ENCODE measurements at regions not wholly inside any gene's neighbourhood (a gene's known extent, or its start where the extent isn't known, plus 50 kb on each side); places are given as distances from the start of the nearest gene placed in this dataset.

GRCh38 chr2:107556038-107556627, 270.6 kb upstream of the RGPD4 start:
- ATAC-seq (ENCODE audit: insufficient read depth, low read depth) (no peak), DNase-seq (no peak)
- H2AFZ ChIP-seq (ENCODE audit: low read depth, low read length): no peak overlapping the region
- H3K9me3 ChIP-seq (ENCODE audit: insufficient read depth, low read length, severe bottlenecking): peaks cover 12% of the 10 kb centered on the region
- H4K20me1 ChIP-seq (ENCODE audit: insufficient read depth, low read length): no peaks in the 10 kb centered on the region
- TF ChIP-seq EZH2 (IDR thresholded peaks at IDR 0.05; ENCODE audit: borderline replicate concordance, low read depth, low read length, severe bottlenecking) (no peak), CTCF (IDR thresholded peaks at IDR 0.05; ENCODE audit: borderline replicate concordance, extremely low read depth, low read length, poor library complexity, severe bottlenecking) (no peak)
- no peaks in the 10 kb centered on the region for H3K36me3 ChIP-seq (ENCODE audit: insufficient read depth, low read length)
- no peaks in the 10 kb centered on the region for H3K79me2 ChIP-seq (ENCODE audit: insufficient read depth, low read length)
- H3K4me3 ChIP-seq (ENCODE audit: low read depth in 1 of 2, low read length in 2 of 2): no peak overlapping the region
- no peaks in the 10 kb centered on the region for H3K27me3 ChIP-seq (ENCODE audit: insufficient read depth, low read length, poor library complexity)
- H3K27ac ChIP-seq (ENCODE audit: low read length): no peak overlapping the region
- no peak overlapping the region for H3K9ac ChIP-seq (ENCODE audit: low read depth, low read length)
- H3K4me1 ChIP-seq (ENCODE audit: insufficient read depth, low read length): no peaks in the 10 kb centered on the region
- no peak overlapping the region for H3K4me2 ChIP-seq (ENCODE audit: insufficient read depth, low read length)

- ATAC-seq (ENCODE audit: insufficient read depth, low read depth): no peak
- Histone ChIP-seq H3K36me3 (ENCODE audit: insufficient read depth, low read length) (no peaks in the 10 kb centered on the region), H4K20me1 (ENCODE audit: insufficient read depth, low read length) (no peaks in the 10 kb centered on the region)
Observed at GRCh38 chr2:107558295-107558694, 268.4 kb upstream of the RGPD4 start.

GRCh38 chr2:107569496-107569895, 257.2 kb upstream of the RGPD4 start:
- DNase-seq: no peak
- Histone ChIP-seq H3K79me2 (ENCODE audit: insufficient read depth, low read length) (no peaks in the 10 kb centered on the region), H3K9me3 (ENCODE audit: insufficient read depth, low read length, severe bottlenecking) (no peaks in the 10 kb centered on the region), H3K36me3 (ENCODE audit: insufficient read depth, low read length) (no peaks in the 10 kb centered on the region), H3K27me3 (ENCODE audit: insufficient read depth, low read length, poor library complexity) (peaks cover 4% of the 10 kb centered on the region), H3K9ac (ENCODE audit: low read depth, low read length) (no peak overlapping the region), H3K4me2 (ENCODE audit: insufficient read depth, low read length) (no peak overlapping the region), H2AFZ (ENCODE audit: low read depth, low read length) (no peak overlapping the region), H3K27ac (ENCODE audit: low read length) (no peak overlapping the region), H3K4me3 (ENCODE audit: low read depth in 1 of 2, low read length in 2 of 2) (no peak overlapping the region), H4K20me1 (ENCODE audit: insufficient read depth, low read length) (no peaks in the 10 kb centered on the region), H3K4me1 (ENCODE audit: insufficient read depth, low read length) (no peaks in the 10 kb centered on the region)
- no peak for ATAC-seq (ENCODE audit: insufficient read depth, low read depth)
- TF ChIP-seq EZH2 (IDR thresholded peaks at IDR 0.05; ENCODE audit: borderline replicate concordance, low read depth, low read length, severe bottlenecking) (no peak), CTCF (IDR thresholded peaks at IDR 0.05; ENCODE audit: borderline replicate concordance, extremely low read depth, low read length, poor library complexity, severe bottlenecking) (no peak)

More at GRCh38 chr2:107558295-107558694, 268.4 kb upstream of the RGPD4 start:
- no peak overlapping the region for H2AFZ ChIP-seq (ENCODE audit: low read depth, low read length)
- H3K27ac ChIP-seq (ENCODE audit: low read length): no peak overlapping the region
- H3K79me2 ChIP-seq (ENCODE audit: insufficient read depth, low read length): no peaks in the 10 kb centered on the region
- H3K9me3 ChIP-seq (ENCODE audit: insufficient read depth, low read length, severe bottlenecking): peaks cover 12% of the 10 kb centered on the region
- no peak for TF ChIP-seq CTCF (IDR thresholded peaks at IDR 0.05; ENCODE audit: borderline replicate concordance, extremely low read depth, low read length, poor library complexity, severe bottlenecking)
- no peak for TF ChIP-seq EZH2 (IDR thresholded peaks at IDR 0.05; ENCODE audit: borderline replicate concordance, low read depth, low read length, severe bottlenecking)
- no peak overlapping the region for H3K4me3 ChIP-seq (ENCODE audit: low read depth in 1 of 2, low read length in 2 of 2)
- no peak for DNase-seq
- no peak overlapping the region for H3K9ac ChIP-seq (ENCODE audit: low read depth, low read length)
- no peaks in the 10 kb centered on the region for H3K4me1 ChIP-seq (ENCODE audit: insufficient read depth, low read length)
- H3K4me2 ChIP-seq (ENCODE audit: insufficient read depth, low read length): no peak overlapping the region
- no peaks in the 10 kb centered on the region for H3K27me3 ChIP-seq (ENCODE audit: insufficient read depth, low read length, poor library complexity)
